Smooth muscle cell of the brain vasculature (primary cell): ENCODE measurements at regions not wholly inside any gene's neighbourhood (a gene's known extent, or its start where the extent isn't known, plus 50 kb on each side); places are given as distances from the start of the nearest gene placed in this dataset.

Source experiments
- DNase-seq: peaks from one replicate; pipeline ENCODE4 v3.0.0-alpha.2; 2012; ENCODE audit warnings: low read depth, low spot score

- DNase-seq, result no peak
Observed at GRCh38 chr13:105370011-105370650, 1165.3 kb downstream of the EFNB2 start.

- no peak for DNase-seq
Observed at GRCh38 chr13:105368781-105369180, 1166.7 kb downstream of the EFNB2 start.

DNA sequence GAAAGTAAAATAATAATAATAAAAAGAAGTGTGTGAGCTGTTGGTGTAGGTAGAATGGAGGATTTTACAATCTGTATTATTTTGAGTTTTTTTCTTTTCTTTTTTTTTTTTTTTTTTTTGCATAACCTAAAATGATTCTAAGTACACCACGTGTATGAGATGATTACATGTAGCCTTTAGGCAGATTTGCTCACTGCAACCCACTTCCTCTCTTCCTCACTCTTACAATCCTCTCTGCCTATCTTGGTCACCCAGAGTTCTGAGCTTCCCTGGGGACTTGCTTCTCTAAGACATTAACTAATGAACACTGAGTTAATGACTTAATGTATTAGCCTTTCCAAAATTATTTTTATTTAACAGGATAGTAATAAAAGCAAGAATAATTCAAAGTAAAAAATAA lies 1169.6 kb downstream of the EFNB2 start:
- no peak for DNase-seq

DNA sequence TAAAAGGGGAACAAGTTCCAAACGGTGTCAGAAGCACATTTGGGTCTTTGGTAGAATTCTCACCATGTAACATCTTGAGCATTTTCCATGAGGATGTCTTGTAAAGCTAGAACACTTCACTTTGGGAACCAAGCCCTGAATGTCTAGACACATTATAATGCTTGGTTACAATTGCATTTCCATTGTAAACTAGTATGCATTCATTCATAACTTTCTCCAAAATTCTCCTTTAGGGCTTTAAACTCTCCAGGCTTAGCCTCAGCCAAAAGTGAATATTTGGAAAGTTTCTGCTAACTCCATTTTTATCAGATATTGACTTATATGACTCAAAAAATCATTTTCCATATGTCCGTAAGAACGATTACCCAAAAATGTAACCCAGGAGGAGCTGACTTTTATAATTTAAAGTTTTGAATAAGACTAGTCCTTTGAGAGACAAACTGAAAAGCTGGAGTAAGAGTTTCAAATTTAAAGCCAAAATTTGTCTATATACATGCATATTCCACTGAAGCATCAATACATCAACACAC lies 1170.4 kb downstream of the EFNB2 start:
- no peak for DNase-seq

DNA sequence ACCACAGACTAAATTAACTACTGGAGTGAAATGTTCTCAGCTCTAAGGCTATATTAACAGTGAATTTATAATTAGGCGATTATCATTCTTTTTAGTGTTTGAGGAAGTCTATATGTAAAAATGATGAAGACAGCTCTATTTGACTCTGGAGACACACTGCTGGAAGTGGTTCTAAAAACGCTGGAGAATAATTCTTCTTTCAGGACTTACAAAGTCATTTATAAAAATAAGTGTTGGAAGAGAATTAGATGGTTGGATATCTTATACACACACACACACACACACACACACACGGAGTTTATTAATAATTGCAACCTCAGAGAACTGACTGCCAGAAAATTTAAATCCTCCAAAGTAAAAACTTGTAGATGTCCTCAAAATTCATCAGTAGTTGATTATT lies 1171.3 kb downstream of the EFNB2 start:
- DNase-seq, result no peak

- DNase-seq, result no peak
Observed at GRCh38 chr13:105363261-105364190, 1171.9 kb downstream of the EFNB2 start.

DNA sequence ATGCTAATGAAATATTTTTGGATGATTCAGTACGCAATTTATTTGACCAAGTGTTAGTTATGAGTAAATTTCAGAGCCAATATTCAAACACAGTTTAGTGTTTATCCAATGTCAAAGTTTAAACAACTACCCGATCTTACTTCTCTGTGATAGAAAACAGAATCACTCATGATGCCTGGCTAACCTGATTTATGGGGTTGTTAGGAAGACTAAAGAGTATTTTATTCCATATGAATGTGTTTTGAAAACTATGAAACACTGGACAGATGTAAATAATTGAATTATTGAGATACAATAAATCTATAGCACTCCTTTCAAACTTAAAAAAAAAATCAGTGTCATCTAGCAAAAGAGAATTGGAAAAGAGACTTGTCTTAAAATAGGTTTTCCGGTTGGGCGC lies 1181.8 kb downstream of the EFNB2 start:
- DNase-seq, result no peak

DNA sequence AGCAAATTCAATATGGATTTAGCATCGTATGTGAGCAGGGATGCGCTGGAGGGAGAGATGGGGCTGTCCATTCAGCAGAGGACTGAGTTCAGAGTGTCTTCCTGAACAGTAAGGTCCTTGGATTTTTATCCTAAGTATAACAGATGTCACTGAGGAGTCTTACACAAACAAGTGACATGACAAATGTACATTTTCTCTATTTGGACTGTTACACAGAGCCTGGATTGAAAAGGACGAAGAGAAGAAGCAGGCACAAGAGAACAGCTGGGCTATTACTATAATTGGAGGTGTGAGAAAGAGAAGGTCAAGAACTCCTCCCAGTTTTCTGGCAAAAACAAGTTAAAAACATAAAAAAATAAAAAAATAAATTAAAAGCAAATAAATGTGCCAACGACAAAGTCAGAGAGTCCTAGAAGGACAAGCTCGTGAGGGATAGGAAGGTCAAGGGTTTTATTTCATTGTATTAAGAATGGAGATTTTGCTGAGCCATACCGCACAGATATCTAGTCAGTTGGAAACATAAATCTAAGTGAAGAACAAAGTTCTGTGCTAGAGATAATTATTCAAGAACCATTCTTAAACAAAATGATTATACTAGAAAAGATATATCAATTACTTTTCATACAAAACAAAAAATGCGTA lies 1186.3 kb downstream of the EFNB2 start:
- DNase-seq, result no peak

GRCh38 chr13:105346141-105346775 lies 1189.2 kb downstream of the EFNB2 start:
- DNase-seq, result peak; percentile 44

GRCh38 chr13:105345730-105346129 lies 1189.7 kb downstream of the EFNB2 start:
- no peak for DNase-seq

- no peak for DNase-seq
Observed at GRCh38 chr13:105345131-105345530, 1190.3 kb downstream of the EFNB2 start.

- DNase-seq, result no peak
Observed at GRCh38 chr13:105343134-105343806, 1192.2 kb downstream of the EFNB2 start.

GRCh38 chr13:105342281-105342820 lies 1193.1 kb downstream of the EFNB2 start:
- no peak for DNase-seq

GRCh38 chr13:105341758-105342157 lies 1193.7 kb downstream of the EFNB2 start:
- no peak for DNase-seq

DNA sequence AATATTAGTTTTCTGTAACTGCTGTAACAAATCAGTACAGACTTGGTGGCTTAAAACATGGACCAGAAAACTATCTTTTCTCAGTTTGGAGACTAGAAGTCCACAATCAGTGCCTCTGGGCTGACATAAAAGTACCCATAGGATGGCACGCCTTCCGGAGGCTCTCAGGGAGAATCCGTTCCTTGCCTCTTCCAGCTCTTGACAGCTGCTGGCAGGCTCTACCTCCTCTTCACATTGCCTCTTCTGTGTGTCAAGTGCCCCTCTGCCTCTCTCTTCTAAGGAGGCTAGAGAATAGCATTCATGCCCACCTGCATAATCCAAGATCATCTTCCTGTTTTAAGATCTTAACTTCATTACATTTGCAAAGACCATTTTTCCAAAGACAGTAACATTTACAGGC lies 1194.2 kb downstream of the EFNB2 start:
- DNase-seq, result no peak

- no peak for DNase-seq
Observed at GRCh38 chr13:105340061-105340606, 1195.3 kb downstream of the EFNB2 start.

DNA sequence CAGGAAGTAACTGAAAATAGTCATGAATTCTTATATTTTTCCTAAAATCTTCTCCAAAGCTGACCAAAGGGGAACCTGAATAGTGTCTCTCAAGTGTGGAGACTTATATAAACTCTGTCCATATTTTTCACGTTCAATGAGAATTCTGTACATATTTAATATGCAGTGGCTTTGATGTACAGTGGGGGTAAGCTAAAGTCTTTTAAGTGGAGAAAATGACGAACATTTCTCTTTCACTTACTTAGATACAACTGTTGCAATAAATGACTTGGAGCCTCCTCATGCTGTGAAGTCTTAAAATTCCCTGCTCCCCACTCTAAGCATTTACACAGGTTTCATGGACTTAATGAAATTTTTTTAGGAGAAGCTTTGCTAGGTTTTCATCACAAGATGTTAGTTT lies 1196.7 kb downstream of the EFNB2 start:
- DNase-seq, result no peak

DNA sequence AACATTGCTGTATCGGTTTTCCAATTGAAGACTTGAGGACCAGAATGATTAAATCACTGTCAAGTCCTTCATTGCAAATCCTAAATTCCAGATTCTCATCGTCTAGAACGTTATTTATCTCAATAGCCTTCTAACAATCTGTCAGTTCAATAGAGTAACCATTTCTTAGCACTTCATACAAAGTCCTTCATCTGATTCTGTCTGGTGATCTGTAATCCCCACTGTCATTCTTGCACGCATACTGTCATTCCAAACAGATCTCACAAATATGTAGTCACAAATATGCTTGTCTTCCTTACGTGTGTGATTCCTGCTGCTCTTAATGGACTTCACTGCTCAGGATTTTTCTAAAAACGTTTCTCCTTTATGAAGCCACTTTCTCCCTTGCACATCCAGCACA lies 1197.5 kb downstream of the EFNB2 start:
- DNase-seq, result no peak

- DNase-seq, result no peak
Observed at GRCh38 chr13:105336706-105337576, 1198.5 kb downstream of the EFNB2 start.

- no peak for DNase-seq
Observed at GRCh38 chr13:105334211-105334610, 1201.3 kb downstream of the EFNB2 start.
